CD4-positive, alpha-beta T cell treated with Interleukin-21 for 1 hour (primary cell): ENCODE measurements at regions not wholly inside any gene's neighbourhood (a gene's known extent, or its start where the extent isn't known, plus 50 kb on each side); places are given as distances from the start of the nearest gene placed in this dataset.

Experiments
- DNase-seq: peaks from one replicate; pipeline ENCODE4 v3.0.0-alpha.2; 2020

DNA sequence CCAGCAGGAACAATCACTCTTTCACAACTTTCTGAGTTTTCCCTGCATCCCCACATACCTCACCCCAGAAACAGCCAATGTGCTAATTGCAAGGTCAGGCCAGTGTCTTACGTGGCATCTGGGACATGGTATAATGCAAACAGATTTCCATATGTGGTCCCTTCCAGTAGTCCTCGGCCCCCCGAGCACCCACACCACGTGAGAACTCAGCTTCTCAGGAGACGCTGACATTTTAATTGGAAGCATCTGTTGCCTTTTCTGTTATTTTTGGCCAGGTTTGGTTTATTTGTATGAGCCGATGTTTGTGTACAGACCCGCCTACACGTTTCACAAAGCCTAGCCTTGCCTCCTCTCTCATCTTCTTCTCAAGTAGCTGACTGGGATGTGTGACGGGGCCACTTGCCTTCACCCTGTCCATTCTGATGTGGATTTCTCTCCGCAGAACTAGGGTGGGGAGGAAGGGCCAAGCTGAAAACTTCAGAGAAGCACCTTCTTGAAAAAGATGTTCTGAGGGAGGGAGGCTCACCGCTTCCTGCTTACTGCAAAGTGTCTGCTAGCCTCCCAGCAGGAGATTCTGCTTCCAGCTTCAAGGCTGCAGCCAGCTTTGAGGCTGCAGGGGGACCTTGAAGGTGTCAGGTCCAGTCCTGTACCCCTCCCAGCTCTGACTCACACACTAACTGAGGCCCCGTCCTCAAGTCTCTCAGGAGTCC, 109.6 kb upstream of the SLC14A2 start:
- DNase-seq, result no peak

DNA sequence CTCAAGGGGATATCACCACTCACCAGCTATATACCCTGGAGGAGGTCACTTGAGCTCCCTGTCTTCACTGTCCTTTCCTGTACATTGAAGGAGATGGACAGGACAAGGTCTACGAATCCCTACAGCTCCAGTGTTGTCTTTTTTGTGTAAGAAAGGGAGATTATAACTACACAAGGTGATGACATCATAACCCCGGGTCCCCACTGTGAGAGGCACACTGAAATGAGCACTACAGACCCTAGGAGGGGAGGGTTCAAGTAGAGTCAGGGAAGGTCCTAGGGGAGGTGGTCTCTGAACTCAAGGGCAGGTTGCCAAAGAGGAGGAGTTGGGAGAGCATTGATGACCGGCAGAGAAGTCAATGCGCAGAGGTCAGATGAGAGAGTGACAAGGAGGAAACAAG, 108.3 kb upstream of the SLC14A2 start:
- DNase-seq, result no peak

DNA sequence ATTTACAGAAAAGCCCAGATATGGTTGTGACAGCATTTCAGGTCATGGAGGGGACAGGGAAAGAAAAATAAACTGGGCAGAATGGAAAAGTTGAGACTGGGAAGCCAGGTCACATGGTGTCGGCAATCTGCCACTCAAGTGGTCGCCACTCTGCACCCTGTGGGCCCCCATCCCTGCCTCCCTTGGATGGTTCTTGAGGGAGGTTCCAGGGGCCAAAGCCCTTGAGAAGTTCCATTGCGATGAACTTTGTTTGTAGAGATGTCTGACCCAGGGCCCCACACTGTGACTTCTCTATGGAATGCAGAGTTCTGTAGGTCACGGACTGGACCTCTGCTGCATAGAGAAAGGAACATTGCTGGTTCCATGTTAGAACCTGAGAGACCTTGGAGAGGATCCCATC, 105.7 kb upstream of the SLC14A2 start:
- DNase-seq, result no peak

DNA sequence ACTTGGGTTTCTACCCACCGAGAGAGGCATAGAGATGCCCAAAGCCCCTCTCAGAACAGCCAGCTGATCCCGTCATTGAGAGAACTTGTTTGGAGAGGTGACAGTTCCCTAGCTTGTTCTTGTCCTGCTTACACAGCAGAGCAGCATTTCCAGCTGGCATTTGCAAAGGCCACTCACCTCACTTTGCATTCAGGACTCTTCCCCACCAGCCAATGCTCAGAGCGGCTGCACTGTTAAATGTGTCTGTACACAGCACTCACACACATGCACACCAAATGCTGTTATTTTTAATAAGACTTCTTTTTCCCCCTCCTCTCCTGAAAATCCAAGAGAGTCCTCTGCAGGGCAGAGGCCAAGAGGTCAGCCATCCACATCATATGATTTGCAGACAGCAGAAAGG, 104.6 kb upstream of the SLC14A2 start:
- no peak for DNase-seq

DNA sequence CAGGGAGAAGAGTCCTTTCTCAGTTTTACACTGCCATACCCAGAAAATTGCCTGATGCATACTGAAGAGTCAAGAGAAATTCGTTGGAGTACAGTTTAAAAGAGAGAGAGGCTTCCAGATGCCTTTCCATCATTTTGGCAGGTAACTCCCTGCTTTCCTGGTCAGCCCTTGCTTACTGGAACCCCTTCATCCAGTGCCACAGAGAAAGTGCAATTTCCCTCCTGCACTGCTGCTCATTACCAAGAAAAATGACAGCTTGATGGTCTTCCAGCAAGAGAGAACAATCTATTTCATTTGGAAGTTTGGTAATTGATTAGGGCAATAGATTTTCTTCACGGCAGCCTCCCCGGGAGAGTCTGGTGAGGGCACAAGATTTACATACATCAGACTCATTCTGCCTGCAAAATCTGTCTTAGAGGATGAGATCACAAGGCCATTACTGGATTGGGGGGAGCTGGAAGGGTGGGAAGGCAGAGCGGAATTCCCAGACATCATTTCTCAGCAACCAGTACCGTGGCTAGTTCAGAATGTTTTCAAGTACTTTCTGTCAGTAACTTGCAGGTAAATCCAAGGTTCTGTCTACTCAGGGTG, 102.8 kb upstream of the SLC14A2 start:
- DNase-seq, result no peak

DNA sequence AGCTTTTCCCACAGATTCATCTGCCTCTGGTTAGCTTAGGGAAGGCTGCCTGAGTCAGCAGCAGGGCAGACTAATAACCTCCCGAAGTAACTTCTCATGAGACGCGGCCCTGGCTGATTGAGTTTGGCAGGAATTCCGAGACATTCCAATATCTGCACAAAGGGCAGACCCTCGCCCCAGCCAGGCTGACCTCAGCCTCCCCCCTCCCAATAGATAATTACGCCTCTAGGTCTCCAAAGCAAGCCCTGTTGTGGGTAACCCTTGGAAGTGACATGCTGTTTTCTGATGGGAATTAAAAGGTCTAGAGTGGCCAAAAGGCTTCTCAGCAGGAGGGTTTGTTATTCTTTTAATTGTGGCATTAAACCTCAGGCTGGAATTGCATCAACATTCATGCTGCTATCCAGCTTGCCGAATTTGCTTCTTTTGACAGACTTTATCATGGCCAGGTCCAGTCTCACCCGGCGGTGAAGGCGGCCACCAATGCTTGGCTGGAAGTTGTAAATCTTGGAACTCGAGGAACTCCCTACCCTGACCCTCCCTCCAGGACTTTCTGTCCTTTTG, 98.0 kb upstream of the SLC14A2 start:
- DNase-seq, result no peak

DNA sequence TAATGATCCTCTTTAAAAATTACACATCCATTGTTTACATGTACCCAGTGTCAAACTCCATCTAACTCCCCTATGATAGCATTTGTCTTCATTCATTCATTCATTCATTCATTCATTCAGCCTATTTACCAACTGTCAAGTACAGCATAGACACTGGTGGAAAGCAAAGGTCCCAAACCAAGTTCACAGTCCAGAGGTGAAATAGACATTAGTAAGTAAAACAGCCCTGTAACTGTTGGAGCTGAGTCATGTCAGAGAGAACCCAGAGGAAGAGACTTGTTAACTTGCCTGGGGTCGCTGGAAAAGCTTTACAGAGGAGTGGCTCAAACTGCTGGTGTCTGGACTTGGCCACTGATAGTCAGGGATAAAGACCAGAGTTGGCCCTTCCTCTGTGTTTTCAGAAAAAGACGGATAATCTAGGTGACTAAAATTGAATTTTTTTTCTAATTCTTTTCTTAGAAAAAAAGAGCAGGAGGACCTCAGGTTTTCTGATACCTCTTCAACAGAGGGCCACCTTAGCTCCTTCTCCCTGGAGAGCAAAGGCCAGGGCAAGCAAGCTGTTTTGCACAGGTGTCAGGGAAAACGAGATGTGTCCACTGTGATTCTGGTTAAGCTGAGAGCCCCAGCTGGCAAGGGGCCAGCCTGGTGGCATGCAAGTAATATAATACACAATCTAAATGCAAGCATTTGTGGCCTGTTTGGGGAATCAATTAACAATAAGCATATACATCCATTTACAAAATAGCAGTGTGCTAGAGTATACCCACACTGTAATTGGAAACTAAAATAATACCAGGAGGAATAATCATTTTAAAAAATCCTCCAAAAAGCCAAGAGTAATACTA, 96.7 kb upstream of the SLC14A2 start:
- DNase-seq, result no peak

DNA sequence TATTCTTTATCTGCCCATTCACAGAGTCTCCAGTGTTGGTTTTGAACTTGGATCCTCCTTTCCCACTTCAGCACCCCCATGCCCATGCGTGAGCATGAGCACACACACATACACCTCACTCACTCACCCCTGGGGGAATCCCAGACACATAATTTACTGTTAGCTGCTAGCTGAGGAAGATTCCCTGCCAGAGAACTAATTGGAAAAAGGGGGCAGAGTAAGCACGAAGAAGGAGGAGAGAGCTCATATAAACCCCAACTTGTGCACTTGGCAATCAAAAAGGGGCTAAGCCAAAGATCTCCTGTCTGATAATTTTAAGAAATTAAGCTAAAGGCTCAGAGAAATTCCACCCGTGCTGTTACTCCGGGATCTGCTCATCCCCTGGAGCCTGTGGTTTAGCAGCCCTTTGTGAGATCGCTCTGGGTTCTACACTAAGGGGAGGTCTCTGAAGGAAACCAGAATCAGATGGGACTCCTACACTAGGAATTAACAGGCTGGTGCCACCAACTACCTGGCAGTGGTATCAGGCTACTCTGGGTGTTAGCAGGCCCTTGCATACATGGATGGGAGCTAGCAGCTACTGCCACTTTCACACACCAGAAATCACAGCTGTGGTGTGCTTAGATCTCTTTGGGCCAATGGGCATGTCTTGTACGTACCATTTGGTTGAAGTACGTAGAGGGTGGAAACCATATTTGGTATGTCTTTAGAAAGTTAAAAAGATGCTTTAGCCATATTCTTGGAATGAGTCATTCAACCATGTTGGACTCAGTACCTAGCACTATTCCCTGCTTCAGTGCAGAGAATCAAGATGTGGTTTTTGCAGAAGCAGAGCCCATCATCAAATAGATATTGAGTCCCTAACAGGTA, 95.6 kb upstream of the SLC14A2 start:
- no peak for DNase-seq

DNA sequence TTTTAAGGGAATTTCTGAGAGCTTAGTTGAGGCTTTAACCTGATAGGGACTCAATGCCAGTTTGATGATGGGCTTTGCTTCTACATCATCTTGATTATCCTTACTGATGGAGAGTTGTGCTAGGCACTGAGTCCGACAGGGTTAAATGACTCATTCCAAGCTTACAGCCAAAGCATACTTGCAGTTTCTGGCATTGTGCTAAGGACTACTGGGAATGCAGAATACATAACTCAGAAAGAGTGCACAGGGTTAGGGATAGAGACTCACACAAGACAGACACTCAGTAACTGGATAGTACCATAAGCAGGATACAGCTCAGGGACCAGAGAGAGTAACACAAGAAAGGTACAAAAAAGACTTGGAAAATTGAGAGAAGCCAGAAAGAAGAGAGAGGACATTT, 94.1 kb upstream of the SLC14A2 start:
- DNase-seq, result no peak

DNA sequence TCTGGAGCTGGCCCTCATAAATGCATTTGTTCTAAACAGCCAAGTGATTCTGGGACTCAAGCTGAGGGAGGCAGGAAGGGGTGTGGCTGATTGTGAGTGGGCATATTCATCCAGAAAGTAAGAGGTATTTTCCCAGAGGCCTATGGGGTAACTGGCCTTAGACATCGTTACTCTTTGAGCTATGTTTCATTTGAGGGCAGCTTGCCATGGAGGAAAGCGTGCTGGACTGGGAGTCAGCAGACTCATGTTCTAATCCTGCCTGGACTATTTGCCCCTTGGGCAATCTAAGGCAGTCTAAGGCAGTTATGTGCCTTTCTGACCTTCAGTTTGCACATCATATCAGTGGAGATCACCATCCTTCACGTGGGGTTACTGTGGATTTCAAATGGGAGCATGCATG, 93.5 kb upstream of the SLC14A2 start:
- DNase-seq, result no peak

DNA sequence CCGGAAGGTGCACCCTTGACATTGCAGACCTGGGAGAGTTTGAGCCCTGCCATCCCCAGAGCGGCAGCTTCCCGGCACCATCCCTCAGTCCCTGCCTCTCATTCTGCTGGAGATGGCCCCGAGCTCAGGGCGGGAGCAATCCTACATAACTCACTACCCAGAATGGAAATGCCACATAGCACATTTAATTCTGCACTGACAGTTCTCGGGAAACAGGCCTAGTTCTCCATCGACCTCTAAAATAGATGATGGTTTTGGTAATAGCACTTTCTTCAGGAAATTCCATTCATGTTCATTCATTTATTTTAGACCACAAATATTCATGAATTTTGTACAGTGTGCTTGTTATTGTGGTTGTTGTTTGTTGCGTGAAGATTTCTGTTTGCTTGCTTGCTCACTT, 92.9 kb upstream of the SLC14A2 start:
- DNase-seq, result no peak

DNA sequence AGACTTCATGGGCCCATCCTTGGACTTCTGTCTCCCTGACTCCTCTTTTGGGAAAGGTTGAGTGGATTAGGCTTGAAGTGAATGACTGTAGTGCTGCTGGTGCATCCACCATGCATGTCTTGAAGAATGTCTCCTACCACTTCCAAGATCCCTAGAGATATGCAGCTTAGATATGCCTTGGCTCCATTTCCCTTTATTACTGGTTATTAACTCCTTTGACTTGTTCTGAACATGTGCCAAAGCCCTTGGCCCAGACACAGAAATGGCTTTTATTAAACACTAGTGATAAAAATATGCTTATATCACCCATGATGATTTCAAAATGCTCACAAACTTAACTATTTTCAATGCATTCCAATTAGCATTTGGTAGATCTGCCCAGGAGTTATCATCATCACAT, 90.0 kb upstream of the SLC14A2 start:
- DNase-seq, result no peak

DNA sequence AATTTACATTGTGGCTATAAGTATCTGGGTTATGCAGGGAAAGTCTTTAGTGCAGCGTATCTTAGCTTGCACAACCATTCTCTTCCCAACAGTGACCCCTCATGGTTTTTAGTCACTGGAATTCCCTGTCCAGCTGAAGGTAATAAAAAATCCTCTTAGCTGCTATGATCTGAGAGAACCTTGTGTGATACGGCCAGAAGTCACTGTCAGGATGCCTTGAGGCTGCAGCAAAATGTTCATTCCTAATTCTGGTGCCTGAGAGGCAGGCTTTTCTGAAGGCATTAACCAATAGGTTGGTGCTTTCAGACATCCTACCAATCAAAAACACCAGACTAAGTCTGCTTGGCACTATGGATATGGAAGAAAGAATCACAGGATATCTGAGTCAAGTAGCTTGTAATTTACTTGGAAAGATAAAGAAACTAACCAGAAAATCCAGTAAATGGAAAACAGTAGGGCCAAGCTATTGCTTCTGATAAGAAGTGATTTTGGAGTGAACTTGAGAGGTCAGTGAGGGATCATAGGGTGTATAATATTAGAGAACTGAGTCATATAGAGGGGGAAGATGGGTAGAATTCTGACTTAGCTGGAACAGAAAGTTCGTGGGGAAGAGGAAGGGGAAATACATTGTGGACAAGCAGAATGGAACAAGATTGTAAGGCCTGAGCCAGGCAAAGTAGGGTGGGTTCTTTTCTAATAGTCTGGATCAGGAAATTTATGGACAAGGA, 89.0 kb upstream of the SLC14A2 start:
- no peak for DNase-seq

DNA sequence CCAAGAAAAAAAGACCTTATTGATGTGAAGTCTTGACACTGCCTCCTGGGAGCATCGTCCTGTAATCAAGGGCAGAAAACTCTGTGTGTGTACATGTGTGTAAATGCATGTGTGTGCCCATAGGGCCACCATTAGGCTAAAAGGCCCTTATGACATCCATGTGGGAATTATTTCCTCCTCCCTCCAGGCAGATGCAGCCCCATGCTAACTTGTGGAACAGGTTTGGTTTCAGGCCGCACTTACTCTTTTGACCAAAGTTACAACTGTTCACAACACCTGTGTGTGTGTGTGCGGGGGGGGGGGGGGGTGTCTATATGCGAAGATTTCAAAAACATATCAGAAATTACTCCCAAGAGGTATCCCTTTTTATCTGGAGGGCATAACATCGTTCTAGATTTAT, 87.4 kb upstream of the SLC14A2 start:
- no peak for DNase-seq

DNA sequence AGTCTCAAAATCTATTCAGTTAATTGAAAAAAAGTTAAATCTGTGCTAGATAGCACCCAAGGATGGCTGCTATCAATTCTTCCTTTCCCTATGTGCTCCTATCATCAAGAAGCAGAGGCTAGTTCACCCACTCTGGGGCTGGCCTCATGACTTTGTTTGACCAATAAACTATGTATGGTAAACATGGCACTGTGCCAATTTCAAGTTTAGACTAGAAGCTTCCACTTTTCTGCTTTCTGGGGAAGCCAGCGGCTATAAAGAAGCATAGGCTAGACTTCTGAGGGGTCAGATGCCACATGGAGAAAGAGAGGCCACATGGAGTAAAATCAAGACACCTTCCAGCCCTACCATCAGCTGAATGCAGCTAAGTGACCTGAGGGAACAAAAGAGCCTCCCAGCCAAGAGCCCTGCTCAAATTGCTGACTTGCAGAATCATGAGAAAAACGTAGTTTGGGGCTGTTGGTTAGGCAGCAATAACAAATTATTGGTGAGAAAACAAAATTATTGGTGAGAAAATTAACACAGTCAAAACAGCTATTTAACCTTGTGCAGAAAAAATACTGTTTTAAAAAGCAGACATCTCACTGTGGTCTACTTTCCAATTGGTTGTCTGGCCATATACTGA, 86.5 kb upstream of the SLC14A2 start:
- DNase-seq, result no peak

DNA sequence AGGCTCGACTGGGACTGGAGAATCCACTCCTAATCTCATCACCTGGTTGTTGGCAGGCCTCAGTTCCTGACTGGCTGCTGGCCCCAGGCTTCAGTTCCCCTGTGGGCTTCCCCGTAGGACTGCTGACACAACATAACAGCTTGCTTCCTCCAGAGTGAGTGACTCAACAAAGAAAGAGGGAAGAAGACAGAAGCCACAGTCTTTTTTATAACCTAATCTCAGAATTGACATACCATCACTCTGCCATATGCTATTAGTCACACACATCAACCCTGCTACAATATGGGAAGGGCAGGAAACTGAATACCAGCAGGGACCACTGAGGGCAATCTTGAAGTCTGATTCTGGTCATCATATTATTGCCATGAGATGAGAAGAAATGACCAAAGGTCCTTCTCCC, 76.8 kb upstream of the SLC14A2 start:
- no peak for DNase-seq

DNA sequence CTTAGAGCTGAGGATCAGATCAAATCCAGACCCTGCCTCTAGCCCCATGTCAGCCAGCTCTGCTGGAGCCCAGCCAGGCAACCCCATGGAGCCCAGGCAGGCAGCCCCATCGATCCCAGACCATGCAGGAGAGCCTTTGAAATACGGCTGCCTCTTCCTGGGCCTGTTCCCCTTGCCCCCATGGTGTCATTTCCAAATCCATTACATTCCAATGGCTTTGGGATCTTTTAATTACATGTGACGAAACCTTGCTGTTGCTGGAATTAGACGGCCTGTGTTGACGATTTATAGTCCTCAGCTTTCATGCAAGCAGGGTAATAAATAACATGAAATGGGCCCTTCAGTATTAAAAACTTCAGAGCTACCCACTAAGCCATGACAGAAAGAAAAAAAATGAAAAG, 75.8 kb upstream of the SLC14A2 start:
- DNase-seq, result no peak

DNA sequence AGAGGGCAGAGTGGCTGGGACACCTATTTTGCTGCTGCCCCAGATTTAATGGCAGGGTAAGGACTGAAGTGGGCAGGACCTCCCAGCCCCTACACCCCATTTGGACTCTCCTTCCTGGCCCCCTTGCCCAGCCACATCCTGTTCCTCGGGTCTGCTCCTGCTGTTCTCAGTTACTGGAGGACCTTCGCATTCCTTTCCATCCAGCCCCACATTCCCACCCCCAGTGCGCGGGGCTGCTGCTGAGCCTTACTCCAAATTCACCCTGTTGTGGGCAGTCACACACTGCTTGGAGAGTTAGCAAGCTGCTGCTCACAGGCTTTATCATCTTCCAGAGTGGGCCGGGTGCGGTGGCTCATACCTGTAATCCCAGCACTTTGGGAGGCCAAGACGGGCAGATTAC, 75.2 kb upstream of the SLC14A2 start:
- DNase-seq, result no peak

DNA sequence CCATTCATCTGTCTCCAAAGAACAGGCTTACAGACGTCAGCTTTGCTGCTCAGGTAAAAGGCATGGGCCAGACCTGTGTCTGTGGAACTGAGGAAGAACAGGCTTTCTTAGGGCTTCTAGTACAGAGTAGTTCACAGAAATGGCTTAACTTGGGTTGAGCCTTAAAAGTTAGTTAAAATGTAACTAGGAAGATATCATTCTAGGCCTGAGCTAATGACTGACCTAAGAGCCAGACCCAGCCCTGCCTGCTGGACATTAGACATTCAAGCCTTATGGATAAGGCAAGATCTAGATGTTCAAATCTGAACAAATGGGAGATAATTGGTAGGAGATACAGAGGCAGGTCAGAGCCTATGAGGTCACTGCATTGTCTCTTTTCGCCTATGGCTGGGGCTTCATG, 73.9 kb upstream of the SLC14A2 start:
- DNase-seq, result no peak

DNA sequence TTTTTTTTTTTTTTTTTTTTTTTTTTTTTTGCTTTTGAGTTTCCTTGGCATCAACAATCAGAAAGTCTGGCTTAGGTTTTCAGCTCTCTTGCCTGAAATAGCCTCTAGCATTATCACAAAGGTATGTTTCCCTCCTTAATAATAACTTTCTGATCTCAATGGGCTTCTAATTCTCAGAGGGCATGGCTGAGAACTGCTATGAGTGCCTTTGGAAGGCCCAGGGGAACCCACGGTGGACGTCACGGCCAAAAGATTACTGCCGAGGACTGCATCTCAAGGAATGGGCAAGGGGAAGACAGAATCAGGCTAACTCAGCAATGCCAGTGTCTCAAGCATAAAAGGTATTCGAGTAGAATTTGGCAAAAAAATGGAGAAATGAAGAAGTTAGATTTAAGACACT, 73.2 kb upstream of the SLC14A2 start:
- DNase-seq, result no peak

DNA sequence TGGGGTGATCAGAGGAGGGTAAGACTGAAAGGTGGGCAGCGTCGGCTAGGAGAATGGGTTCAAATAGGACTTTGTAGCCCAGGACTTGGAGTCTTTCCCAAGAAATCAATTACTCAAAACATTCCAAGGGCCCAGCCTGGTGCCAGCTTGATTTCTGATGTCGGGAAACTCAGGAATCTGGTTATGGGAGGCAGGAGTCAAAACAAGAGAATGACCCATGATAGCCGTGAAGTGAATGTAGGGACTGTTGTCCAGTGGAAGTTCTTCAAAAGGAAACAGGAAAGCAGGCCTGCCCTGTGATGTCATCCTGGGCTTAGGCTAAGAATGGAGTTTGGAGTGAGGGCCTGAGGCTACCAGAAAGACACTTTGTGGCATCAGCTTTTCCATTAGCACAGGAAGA, 67.4 kb upstream of the SLC14A2 start:
- no peak for DNase-seq

DNA sequence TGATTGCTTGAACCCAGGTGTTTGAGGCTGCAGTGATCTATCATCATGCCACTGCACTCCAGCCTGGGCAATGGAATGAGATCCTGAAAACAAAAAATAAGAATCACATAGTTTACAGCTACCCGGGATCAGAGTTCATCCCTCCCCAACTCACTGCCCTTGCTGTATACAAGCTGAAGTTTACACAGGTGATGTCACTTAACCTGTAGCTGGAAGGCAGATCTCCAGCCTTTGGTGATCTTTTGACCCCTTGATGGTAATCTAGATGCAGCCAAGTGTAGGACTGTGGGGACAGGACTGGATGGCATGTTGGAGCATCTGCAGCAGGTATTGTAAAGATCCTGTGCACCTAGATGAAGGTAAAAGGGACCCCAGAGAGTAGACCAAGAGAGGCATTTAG, 66.7 kb upstream of the SLC14A2 start:
- no peak for DNase-seq
